KBM-7 (cell line): ENCODE measurements at regions not wholly inside any gene's neighbourhood (a gene's known extent, or its start where the extent isn't known, plus 50 kb on each side); places are given as distances from the start of the nearest gene placed in this dataset.

Experiments used
- DNase-seq: peaks from one replicate; pipeline ENCODE4 v3.0.0-alpha.2; 2015
- in situ Hi-C: fragments of 300-500 bp; cut with MboI; formaldehyde crosslinking; loops from 2 replicates; pipeline ENCODE4 v1.14.3; 2020; ENCODE audit warnings: low sequenced_read_pairs, low pct_unique_long_range_greater_than_20kb, mixed read lengths

DNA sequence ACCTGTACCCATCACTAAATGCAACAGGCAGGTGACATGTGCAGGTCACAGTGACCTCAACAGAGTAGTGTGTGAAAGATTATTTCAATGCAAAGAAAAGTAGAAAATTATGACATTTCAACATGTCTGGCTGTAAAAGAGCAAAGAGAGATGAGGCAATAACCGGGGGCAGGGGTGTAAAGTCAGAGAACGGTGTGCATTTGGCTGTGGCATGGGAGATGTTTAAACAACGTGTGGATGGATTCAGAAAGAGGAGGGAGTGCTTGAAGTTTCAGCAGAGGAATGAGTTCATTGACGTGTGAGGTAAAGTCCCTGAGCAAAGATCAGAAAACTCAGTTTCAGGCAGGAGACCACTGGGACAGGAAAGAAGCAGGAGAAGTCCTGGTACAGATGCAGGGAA lies 229.7 kb downstream of the BUD13 start:
- in situ Hi-C loops, result no loop called here
- no peak for DNase-seq

DNA sequence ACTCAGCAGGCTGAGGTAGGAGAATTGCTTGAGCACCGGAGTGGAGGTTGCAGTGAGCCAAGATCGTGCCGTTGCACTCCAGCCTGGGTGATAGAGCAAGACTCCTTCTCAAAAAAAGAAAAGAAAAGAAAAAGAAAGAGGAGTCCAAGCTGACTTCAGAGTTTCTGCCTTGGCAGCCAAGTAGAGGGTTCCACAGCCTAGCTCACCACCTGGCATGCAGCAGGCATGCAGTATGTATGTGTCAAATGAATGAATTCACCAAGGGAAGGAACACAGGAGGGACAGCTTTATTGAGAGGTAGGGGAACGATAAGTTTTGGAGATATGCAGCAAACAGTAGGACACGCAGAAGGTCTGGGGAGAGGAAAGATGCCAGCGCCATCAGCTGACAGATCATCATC lies 230.4 kb downstream of the BUD13 start:
- no peak for DNase-seq
- in situ Hi-C loops, result no loop called here

DNA sequence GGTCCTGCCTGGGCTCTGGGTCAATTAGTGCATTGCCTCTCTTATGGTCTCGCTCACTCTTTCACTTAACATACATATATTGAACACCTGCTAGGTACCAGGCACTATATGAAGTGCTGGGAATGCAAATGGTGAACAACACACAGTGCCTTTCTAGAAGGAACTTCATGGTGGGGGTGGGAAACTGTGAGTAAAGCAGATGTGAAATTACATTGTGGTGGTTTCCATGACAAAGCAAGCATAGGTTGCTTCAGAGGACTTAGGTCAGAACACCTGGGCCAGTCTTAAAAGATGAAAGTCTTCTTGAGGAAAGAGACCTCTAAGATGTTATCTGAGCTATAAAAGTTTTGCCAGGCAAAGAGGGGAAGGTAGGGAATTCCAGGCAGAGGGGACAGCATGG lies 231.3 kb downstream of the BUD13 start:
- in situ Hi-C loops, result no loop called here
- no peak for DNase-seq

DNA sequence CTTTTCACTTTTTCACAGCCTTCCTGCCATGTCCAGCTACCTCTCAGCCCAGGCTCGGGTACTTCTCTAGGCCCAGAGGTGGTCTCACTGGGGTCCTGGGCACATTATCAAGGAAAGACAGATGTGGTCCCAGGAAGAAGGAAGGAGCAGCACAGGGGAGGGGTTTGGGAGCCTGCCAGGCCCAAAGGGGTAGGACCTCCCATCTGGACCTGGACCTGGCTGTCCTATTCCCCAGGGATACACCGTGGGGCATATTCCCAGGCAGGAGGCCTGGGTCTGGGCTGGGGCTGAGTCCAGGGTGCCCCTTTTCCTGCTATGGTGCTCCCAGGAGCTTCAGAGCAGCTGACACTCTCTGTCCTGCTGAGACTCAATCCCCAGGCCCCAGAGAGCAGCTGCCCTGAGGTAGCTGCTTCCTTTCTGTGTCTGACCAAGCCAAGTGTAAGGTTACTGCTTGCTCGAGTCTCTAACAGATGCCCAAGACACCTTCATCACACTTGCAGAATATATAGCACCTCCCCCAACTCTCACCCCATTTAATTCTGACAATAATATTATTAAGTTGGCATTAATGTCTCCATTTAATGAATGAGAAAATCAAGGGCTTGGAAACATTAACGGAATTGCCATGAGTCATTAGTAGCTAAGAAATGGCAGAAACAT lies 232.0 kb downstream of the BUD13 start:
- DNase-seq, result no peak
- in situ Hi-C loops, result no loop called here

DNA sequence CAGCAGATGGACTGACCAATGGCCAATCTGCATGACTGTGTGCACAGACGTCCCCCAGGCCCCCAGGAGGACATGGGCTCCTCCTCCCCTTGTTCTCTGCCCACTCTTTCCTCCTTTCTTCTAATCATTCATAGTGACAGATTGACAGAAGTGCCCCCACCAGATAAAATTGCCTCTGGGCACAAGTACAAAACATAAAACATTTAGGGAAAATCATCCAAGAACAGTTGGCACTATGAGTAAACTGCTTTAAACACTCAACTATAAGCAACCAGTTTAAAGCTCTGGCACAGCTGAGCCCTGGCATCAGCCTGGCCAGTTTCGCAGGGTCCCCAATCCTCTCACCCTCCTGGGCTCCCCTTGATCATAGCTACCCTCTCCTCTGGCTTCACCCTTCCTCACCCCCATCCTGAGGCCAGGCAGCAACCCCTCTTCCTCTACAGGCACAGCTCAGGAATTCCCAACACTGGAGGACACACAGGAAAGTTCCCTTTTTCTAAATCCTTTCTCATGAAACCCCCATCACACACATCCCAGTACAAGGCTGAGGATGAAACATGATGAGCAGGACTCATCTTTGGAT lies 232.9 kb downstream of the BUD13 start:
- no peak for DNase-seq
- in situ Hi-C loops, result no loop called here

DNA sequence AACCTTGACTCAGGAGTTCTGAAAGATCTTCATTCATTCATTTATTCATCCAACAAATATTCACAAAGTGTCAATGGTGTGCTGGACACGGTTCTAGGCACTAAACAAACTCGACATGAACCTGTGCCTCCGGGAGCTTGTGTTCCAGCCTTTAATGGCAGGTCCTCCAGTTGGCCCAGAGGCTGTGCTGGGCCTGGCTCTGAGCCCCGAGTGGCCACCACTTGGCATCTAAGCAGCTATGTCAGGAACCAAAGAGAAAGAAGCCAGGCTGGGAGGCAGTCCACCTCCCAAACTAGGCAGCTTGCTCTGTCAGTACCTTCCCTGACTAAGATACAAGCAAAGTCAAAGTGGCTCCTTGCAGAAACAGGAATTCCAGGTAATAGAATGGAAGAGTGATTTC lies 233.6 kb downstream of the BUD13 start:
- no peak for DNase-seq
- in situ Hi-C loops, result no loop called here

DNA sequence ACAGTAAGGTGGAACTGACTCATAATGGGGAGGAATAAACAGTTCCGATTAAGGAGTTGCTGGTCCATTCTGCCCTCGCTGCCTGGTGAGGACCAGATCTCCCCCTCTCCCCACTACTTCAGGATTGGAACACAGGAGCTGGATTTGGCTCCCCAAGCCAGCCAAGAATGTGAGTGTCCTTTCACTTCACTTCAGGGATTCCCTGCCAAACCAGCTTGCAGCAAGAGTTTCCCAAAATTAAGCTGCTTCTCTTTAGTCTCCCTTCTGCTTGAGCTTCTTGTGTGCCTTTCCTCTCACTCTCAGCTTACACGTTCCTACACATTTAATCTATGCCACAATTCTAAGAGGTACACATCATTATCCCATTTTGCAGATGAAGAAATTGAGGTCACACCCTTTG lies 234.1 kb downstream of the BUD13 start:
- in situ Hi-C loops, result no loop called here
- no peak for DNase-seq

DNA sequence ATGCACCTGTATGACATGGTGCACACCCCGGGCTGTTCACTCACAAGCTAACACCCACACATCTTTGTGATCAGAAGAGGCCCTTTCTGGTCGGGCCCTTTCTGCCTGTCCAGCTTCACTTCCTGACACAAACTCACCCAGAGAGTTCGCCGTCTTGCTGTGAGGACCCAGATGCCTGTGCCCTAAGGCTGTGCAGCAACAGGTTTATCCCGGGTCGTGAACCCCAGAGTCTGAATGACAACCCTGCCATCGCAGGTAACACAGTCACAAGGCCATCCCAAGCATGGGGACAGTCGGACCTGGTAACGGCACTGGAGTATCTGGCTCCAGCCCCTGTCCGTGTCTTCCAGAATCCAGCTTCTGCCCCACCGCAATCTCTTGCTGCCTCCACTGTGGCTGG lies 235.1 kb downstream of the BUD13 start:
- in situ Hi-C loops, result no loop called here
- DNase-seq, result no peak

DNA sequence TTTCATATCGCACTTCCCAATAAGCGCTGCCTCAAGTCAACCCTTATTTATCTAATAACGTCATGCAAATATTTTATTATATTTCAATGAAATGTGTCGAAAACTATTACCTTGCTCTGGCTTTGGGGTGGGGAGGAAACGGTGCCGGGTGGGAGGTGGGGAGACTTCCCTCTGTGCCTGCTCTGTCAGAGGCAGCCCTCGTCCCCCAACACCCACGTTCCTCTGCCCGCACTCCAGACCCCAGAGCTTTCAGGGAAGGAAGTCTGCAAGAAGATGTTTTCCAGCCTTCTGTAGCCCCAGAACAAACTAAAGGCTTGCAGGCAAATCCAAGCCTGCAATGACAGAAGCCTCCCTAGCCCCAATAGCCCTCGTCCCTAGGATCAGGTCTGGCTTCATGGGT lies 235.7 kb downstream of the BUD13 start:
- in situ Hi-C loops, result no loop called here
- DNase-seq, result no peak

DNA sequence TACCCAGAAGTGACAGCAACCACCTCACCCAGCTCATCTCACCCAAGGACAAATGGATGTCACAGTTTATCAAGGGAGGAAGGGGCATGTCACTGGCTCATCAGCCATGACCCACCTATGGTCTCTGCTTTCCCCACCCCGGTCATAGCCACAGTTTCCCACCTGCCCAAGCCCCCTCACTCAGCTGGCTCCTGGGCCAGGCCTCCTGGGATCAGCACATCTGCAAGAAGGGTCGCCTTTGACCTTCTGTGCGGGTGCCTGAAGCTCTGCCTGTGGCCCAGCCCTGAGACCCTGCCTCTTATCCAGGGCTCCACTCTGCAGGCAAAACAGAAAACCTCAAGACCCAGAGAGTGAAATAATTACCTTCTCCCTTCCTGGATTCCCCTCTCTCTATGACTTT lies 236.4 kb downstream of the BUD13 start:
- no peak for DNase-seq
- in situ Hi-C loops, result no loop called here

DNA sequence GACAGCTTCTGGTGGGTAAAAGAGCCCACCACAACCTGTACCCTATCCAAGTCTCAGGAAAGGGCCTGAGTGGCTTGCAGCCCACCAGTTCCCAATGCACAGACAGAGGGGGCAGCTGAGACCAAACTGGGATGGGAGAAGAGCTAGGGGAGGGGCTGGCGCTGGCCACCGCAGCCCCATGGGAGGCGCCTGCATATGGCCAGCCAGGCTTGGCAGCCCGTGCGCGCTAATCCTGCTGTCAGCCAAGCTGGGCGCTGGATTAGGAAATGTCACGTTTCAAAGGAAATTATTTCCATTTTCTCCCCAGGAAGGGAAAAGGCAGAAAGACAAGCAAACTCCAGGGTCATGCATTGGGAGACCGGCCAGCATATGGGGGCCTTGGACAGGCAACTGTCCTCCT lies 236.8 kb downstream of the BUD13 start:
- no peak for DNase-seq

DNA sequence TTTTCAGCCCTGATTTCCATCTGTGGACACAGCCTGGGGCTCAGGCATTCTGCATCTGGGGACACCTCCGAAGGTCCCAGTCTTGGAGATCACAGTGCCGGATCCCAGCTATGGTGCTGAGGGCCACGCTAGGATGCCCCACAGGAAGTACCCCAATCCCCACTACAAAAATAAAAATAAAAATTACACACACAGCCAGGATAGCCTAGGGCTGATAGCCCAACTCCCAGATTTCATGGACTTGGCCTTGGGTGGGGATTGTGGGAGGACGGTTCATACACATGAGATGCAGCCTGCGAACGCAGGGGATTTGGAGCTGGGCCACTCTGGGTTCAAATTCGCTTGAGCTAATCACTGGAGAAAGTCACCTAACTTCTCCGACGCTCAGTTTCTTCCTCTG lies 237.7 kb downstream of the BUD13 start:
- no peak for DNase-seq
- in situ Hi-C loops, result no loop called here

More for the DNA sequence above, 236.8 kb downstream of the BUD13 start:
- in situ Hi-C loops, result no loop called here

DNA sequence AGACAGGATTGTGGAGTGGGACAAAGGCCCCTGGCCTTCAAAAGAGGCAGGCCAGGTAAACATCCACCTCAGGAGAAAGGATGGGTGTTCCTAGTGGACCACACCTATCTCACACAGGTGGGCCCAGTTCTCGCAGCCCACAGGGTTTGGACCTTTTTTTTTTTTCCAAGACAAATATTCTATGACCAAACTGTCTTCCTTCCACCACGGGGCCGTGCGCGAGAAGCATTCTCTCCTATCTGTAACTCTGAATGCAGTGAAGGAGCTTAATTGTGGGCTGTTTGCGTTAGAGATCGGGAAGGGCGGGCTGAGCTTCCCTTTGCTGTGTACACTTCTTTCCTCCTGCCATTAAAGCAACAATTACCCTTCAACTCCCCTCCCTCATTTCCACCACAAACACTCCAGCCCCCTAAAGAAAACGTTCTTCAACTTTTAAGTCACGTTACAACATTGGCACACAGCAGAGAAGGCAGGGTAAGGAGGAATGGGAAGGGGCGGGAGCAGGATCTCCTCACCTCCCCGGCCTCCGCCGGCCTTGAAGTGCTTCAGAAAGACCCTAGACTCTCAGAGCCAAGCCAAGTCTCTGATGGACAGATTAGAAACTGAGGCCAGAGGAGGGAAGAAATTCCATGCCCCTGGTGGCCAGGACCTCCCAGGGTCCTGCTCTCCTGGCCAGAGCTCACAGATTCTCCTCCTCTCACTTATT lies 238.4 kb downstream of the BUD13 start:
- DNase-seq, result no peak
- in situ Hi-C loops, result no loop called here

DNA sequence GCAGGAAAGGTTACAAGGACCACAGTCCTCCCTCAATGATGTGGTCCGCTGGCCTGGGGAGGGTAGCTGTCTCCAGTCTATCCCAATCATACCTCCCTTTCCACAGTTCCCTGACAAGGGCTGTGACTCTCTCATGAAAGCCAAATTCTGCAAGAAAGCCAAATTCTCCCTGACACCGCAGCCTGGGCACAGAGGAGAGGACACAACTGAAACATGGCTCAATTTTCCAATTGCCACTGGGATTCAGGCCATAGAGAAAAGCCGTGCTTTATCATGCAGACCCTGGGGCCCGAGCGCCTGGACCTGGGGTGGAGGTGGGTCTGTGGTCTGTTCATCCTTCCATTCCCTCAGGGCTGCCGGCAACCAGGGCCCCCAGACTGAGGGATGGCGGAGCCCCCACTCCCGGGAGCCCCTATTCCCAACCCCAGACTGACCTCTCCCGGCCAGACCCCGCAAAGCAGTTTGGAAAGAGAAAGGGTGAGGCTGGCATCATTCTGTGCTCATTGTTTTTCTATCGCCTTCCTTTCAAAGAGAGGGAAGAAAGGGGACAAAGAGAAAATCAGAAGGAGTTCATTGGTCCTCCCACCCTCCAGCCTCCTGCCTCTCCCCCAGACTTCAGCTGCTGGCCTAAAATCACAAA lies 239.5 kb downstream of the BUD13 start:
- DNase-seq, result no peak

DNA sequence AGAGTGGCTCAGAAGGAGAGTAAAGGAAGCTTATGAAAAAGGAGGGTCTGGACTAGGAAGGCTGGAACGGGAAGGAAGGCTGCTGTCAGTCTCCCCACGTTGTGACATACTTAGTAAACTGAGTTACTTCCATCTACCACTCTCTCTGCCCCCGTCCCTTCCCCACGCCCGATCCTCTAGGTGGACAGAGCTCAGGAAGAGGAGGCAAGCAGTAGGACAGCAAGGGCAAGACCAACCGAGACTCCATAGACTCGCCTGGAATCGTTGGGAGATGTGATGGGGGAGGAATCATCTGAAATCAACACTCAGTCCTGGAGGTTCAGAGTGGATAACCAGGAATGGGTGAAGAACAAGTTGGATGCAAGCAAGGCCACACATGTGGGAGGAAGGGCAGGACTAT lies 240.7 kb downstream of the BUD13 start:
- in situ Hi-C loops, result no loop called here
- DNase-seq, result no peak

More for the DNA sequence above, 239.5 kb downstream of the BUD13 start:
- in situ Hi-C loops, result no loop called here

DNA sequence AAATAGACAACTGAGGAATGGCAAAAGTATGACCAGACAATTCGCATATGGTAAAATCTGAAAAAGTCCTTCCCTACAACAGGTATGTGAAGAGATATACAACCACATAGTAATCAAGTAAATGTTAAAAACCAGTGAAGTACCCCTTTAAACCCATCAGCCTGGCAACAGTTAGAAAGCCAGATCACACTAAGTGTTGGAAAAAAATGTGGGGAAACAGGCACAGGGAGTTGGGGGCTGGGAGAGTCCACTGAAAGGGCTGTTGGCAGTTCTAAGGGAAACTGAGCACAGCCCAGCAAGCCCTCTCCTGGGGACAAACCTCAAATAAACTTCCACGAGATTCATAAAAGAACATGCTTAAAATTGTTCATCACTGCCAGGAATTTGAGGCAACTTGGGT lies 242.1 kb downstream of the BUD13 start:
- no peak for DNase-seq
- in situ Hi-C loops, result no loop called here

DNA sequence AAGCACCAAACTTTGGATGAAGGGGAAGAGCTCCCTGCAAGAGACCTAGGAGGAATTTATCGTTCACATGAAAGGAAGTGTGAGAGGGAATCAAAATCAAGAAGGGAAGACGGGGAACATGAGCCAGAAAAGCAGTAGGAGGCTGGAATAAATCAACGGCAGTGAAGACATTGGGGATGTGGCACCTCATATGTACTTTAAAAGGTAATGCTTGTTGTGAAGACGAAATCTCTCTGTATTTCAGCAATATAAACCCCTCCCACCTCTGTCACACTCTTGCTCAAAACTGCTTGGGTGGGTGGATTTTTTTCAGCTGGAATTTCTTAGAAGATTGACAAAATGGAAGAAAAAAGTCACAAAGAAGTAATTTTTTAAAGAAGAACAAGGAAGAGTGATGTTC lies 243.5 kb downstream of the BUD13 start:
- in situ Hi-C loops, result no loop called here
- DNase-seq, result no peak

DNA sequence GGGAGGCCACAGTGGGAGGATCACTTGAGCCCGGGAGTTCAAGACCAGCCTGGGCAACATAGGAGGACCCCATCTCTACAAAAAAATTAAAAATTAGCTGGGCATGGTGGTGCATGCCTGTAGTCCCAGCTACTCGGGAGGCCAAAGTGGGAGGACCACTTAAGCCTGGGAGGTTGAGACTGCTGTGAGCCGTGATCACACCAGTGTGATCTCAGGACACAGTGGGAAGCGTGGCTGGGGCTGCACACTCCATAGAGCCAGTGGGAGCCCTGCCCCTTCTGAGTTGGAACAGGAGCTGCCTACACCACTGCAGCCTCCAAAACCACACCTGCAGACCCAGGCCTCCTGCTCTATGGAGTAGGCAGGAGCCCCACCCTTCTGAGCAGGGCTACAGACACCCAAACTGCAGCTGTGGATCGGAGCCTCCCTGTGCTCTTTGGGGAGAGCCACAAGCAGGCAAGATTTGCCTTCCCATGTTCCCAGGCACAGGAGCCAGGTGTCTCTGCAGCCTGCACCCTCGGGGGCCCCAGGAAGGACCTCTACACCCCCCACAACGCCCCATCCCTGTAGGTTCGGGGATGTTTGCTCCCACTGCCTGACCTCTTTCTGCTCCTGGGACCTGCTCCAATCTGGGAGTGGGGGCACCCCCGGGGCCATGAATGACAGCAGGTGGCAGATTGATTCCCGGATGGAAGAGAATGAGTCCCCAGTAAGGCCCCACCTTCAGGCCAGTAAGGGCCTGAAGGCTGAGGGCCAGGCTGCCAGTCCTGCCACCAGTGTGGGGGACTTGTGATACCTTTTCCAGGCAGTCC lies 245.4 kb downstream of the BUD13 start:
- in situ Hi-C loops, result no loop called here

DNA sequence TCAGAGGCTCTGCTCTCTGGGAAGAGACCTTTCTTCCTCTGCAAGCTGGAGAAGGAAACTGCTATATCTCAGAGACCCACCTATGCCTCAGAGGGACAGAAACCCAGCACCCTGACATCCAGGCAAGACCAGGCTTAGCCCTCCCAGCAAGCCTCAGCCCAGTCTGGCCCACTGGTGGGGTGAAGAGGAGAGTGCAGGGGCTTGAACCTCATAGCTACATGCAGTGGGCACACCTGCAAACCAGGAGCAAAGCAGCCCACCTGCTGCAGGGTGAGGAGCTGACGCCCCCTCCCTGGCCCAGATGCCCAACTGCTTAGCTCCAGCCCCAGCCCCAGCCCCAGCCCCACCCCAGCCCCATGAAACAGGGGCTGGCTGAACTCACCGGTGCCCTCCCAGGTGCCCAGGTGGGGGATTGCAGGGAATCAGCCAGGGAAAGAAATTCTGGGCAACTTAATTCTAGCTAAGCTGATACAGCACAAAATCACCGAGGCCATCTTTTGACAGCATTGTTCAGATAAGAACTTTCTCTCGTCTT lies 246.8 kb downstream of the BUD13 start:
- in situ Hi-C loops, result no loop called here

More for the DNA sequence above, 245.4 kb downstream of the BUD13 start:
- no peak for DNase-seq

More for the DNA sequence above, 246.8 kb downstream of the BUD13 start:
- DNase-seq, result no peak
